Thymus (tissue), 11 donors: ENCODE measurements at regions not wholly inside any gene's neighbourhood (a gene's known extent, or its start where the extent isn't known, plus 50 kb on each side); places are given as distances from the start of the nearest gene placed in this dataset.
"Not testable (repeated sequence)": the region's sequence is repeated elsewhere in the genome, so short reads cannot be mapped to it uniquely, and the experiment has no call there.

ENCODE experiments used
- DNase-seq, 9 donors: peaks; one replicate each; pipeline ENCODE4 v3.0.0-alpha.2; 2013; ENCODE audit warnings: low spot score in 9 of 9, low read depth in 6 of 9, missing footprints in 1 of 9
- H3K27ac ChIP-seq, 2 donors: one replicate each; pipeline ENCODE4 v1.5.1; 2013; ENCODE audit warnings: control low read depth in 1 of 2, low read depth in 1 of 2, low read length in 1 of 2, mild to moderate bottlenecking in 1 of 2, moderate library complexity in 1 of 2
- H3K27me3 ChIP-seq, 2 donors: one replicate each; pipeline ENCODE4 v1.5.1; 2013; ENCODE audit warnings: low read length in 1 of 2; ENCODE audit not compliant: control insufficient read depth in 2 of 2, insufficient read depth in 1 of 2
- H3K36me3 ChIP-seq, 2 donors: one replicate each; pipeline ENCODE4 v1.5.1; 2013; ENCODE audit warnings: low read length in 1 of 2, mild to moderate bottlenecking in 1 of 2, moderate library complexity in 1 of 2; ENCODE audit not compliant: control insufficient read depth in 2 of 2, insufficient read depth in 2 of 2
- H3K4me1 ChIP-seq, 2 donors: one replicate each; pipeline ENCODE4 v1.5.1; 2013; ENCODE audit warnings: low read length in 2 of 2; ENCODE audit not compliant: control insufficient read depth in 2 of 2, insufficient read depth in 2 of 2
- H3K4me3 ChIP-seq, 2 donors: one replicate each; pipeline ENCODE4 v1.5.1; 2013; ENCODE audit warnings: low read length in 2 of 2, control low read depth in 1 of 2, mild to moderate bottlenecking in 1 of 2
- H3K9me3 ChIP-seq, 2 donors: one replicate each; pipeline ENCODE4 v1.5.1; 2013; ENCODE audit warnings: low read length in 1 of 2, mild to moderate bottlenecking in 1 of 2; ENCODE audit not compliant: control insufficient read depth in 2 of 2, insufficient read depth in 1 of 2
- WGBS: extraction: QIAGEN DNeasy Blood & Tissue Kit; methylation state at CpG from one replicate; pipeline ENCODE4 v1.1.7; 2013; 5-methylcytosine and 5-hydroxymethylcytosine counted together
- donor health status: healthy.

DNA sequence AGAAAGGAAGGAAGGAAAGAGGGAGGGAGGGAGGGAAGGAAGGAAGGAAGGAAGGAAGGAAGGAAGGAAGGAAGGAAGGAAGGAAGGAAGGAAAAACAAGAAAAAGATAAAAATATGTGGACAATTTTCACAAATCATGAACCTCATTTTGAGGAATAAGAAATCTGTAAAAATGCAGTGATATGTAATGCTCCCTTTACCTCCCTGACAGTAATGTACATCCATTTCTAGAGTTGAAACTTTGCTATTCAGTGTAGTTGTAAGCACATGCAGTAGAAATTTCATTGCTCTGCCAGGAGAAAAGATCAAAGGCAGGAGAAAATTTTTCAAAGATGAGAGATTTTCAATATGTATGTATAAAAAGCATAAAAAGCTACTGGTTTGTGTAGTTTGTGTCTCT lies 189.5 kb upstream of the MYO3A start:
- Histone ChIP-seq H3K36me3 (no peaks in the 10 kb centered on the region), H3K27ac (no peak overlapping the region), H3K27me3 (no peaks in the 10 kb centered on the region), H3K4me3 (no peak overlapping the region), H3K4me1 (no peaks in the 10 kb centered on the region), H3K9me3 (no peaks in the 10 kb centered on the region)
- DNase-seq, result no peak

DNA sequence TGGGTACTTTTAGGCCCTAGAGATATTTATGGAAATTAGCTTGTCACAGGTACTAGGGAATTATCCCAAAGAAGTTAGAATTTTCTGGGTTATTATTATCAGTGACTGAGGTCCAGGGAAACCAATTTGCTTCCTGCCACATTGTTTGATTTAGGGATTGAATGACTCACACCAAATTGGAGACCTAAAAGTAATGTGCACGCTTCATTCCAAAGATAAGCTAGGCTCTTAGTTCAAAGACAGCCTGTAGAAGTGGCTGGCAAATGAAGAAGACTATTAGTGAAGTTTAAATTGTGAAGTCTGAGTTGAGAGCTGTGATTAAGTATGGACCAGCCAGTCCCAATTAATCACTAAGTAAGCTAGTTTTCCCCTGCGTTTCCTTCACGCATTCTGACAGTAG lies 188.1 kb upstream of the MYO3A start:
- no peaks in the 10 kb centered on the region for H3K27me3 ChIP-seq
- H3K9me3 ChIP-seq, result no peaks in the 10 kb centered on the region
- no peak overlapping the region for H3K4me3 ChIP-seq
- no peaks in the 10 kb centered on the region for H3K4me1 ChIP-seq
- DNase-seq, result no peak
- H3K36me3 ChIP-seq, result no peaks in the 10 kb centered on the region
- WGBS, result 57% methylated on average over 3 of the region's 3 CpGs
- no peak overlapping the region for H3K27ac ChIP-seq

DNA sequence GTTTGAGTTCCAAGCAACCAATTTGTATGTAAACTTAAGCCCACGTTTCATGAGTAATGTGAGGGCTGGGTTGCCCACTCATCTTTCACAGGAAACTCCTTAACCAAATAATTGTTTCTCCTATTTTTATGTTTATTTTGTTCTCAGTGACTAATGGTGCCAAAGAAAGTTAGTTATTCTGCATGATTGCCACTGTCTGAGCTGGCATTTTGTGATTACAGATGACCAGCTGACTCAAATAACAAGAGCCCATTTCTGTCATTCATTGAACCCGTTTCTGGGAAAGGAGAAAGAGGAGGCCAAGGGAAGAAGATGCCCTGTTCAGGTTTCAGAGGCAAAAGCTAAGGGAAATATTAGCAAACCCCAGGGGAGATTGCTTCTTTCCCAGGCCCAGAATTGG lies 186.9 kb upstream of the MYO3A start:
- H3K36me3 ChIP-seq, result no peaks in the 10 kb centered on the region
- no peaks in the 10 kb centered on the region for H3K9me3 ChIP-seq
- H3K4me3 ChIP-seq, result no peak overlapping the region
- no peaks in the 10 kb centered on the region for H3K27me3 ChIP-seq
- H3K27ac ChIP-seq, result no peak overlapping the region
- H3K4me1 ChIP-seq, result no peaks in the 10 kb centered on the region
- 67% methylated on average over 2 of the region's 2 CpGs for WGBS
- DNase-seq, result no peak

DNA sequence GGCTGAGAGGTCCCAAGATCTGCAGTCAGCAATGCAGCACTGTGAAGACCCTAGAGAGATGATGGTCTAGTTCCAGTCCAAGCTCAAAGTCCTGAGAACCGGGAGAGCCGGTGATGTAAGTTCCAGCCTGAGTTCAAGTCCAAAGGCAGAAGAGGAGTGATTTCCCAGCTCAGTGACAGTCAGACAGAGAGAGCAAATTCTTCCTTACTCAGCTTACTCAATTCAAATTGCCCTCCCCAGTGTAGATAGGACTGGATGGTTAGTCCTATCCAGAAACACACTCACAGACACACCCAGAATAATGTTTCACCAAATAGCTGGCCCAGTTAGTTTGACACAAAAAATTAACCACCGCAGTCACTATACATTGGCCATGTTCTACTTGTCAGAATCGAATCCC lies 185.5 kb upstream of the MYO3A start:
- no peaks in the 10 kb centered on the region for H3K9me3 ChIP-seq
- H3K4me1 ChIP-seq, result no peaks in the 10 kb centered on the region
- WGBS, result 96% methylated on average over 4 of the region's 4 CpGs
- DNase-seq, result no peak
- H3K4me3 ChIP-seq, result no peak overlapping the region
- H3K27ac ChIP-seq, result no peak overlapping the region
- H3K27me3 ChIP-seq, result no peaks in the 10 kb centered on the region
- H3K36me3 ChIP-seq, result no peaks in the 10 kb centered on the region

DNA sequence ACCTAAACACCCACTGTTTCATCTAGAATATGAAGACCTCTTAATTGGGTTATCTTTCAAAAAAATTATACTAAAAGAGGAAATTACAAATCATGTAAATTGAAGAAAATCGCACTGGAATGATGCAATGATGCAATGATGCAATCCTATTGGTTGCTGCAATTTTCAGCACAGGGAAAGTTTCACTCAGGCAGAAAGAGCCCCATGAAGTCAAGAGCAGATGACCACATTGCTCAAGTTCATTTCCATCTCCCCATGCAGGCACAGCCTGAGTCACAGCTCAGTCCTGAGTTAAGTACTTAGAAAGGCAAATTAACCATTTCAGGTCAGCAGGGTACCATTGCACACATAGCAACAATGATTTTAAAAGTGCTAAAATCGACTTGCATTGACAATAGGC lies 180.3 kb upstream of the MYO3A start:
- H3K36me3 ChIP-seq, result no peaks in the 10 kb centered on the region
- H3K27ac ChIP-seq, result no peak overlapping the region
- H3K4me3 ChIP-seq, result no peak overlapping the region
- H3K9me3 ChIP-seq, result no peaks in the 10 kb centered on the region
- H3K27me3 ChIP-seq, result no peaks in the 10 kb centered on the region
- WGBS, result 84% methylated on average over 2 of the region's 2 CpGs
- H3K4me1 ChIP-seq, result no peaks in the 10 kb centered on the region
- no peak for DNase-seq

DNA sequence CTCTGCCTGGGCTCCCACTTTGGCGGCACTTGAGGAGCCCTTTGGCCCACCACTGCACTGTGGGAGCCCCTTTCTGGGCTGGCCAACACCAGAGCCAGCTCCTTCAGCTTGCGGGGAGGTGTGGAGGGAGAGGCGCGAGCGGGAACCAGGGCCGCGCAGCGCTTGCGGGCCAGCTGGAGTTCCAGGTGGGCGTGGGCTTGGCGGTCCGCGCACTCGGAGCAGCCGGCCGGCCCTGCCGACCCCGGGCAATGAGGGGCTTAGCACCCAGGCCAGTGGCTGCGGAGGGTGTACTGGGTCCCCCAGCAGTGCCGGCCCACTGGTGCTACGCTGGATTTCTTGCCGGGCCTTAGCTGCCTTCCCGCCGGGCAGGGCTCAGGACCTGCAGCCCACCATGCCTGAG lies 178.2 kb upstream of the MYO3A start:
- H3K27me3 ChIP-seq, DNase-seq: not testable (repeated sequence)
- 96% methylated on average over 24 of the region's 24 CpGs for WGBS

DNA sequence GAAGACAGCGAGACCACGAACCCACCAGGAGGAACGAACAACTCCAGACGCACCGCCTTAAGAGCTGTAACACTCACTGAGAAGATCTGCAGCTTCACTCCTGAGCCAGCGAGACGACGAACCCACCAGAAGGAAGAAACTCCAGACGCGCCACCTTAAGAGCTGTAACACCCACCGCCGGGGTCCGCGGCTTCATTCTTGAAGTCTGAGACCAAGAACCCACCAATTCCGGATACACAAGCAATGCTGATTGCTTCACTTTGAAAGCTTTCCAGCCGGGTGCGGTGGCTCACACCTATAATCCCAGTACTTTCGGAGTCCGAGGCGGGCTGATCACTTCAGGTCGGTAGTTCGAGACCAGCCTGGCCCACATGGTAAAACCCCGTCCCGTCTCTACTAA lies 177.2 kb upstream of the MYO3A start:
- 94% methylated on average over 24 of the region's 24 CpGs for WGBS
- Histone ChIP-seq H3K4me1 (no peaks in the 10 kb centered on the region), H3K27ac (no peak overlapping the region), H3K4me3 (no peak overlapping the region), H3K27me3 (no peaks in the 10 kb centered on the region), H3K36me3 (no peaks in the 10 kb centered on the region), H3K9me3 (no peaks in the 10 kb centered on the region)
- no peak for DNase-seq

More for the DNA sequence above, 178.2 kb upstream of the MYO3A start:
- H3K9me3 ChIP-seq, H3K36me3 ChIP-seq, H3K4me1 ChIP-seq, H3K27ac ChIP-seq, H3K4me3 ChIP-seq: not testable (repeated sequence)

DNA sequence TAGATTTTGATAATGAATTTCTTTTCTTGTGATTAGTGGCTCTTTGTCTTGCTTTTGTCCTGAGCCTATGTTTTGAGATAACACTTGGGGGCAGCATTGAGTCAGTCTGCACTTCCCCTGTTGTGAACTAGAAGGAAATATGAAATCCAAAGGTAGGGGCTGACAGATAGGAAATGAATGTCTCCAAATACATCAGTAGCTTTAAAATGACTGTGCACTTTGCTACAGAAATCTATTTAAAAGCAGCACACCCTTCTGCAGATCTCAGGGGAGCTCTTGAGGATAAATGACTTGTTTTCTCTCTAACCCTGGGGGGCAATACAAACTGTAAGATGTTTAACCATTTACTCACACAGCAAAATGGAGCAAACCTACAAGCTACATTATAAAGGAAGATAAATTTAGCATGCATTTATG lies 176.0 kb upstream of the MYO3A start:
- peak in 6 of 9 donors; percentile 9 to 47 (median 28) for DNase-seq

DNA sequence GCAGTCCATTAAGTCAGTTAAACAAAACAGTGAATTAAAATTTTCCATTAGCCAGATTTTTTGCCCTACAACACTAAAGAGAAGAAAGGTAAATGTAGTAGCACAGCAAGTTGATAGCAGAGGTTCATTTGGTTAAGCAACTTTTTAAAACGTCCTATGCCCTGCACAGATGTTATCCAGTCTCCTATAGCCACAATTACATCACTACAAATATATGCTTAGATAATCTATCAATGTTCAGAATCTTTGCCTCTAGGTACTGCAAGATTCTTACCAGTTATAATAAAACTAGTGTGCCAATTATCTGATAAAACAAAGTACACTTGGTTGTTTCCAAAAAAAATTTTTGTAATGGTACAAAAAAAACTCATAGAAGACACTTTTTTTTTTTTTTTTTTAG lies 175.5 kb upstream of the MYO3A start:
- no peaks in the 10 kb centered on the region for H3K9me3 ChIP-seq
- H3K4me1 ChIP-seq, result no peaks in the 10 kb centered on the region
- WGBS, result 70% methylated on average over 1 of the region's 1 CpG

More for the DNA sequence above, 176.0 kb upstream of the MYO3A start:
- no peaks in the 10 kb centered on the region for H3K9me3 ChIP-seq
- no peak overlapping the region for H3K4me3 ChIP-seq
- no peaks in the 10 kb centered on the region for H3K27me3 ChIP-seq
- H3K4me1 ChIP-seq, result no peaks in the 10 kb centered on the region
- H3K36me3 ChIP-seq, result no peaks in the 10 kb centered on the region
- no peak overlapping the region for H3K27ac ChIP-seq

DNA sequence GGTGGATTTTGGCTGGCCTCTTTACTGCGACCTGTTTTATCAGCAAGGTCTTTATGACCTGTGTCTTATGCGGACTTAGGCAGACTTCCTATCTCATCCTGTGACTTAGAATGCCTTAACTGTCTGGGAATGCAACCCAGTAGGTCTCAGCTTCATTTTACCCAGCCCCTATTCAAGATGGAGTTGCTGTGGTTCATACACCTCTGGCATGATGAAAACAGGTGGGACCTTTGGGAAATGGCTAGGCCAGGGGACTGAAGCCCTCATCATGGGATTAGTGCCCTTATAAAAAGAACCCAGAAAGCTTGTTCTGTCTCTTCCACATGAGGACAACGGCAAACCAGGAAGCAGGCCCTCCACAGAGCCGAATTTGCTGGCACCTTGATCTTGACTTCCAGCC lies 172.1 kb upstream of the MYO3A start:
- Histone ChIP-seq H3K27ac (no peak overlapping the region), H3K36me3 (no peaks in the 10 kb centered on the region), H3K9me3 (no peaks in the 10 kb centered on the region), H3K4me3 (no peak overlapping the region), H3K4me1 (no peaks in the 10 kb centered on the region), H3K27me3 (peaks cover 0 to 2% of the 10 kb centered on the region in 2 donors)
- DNase-seq, result no peak
- 94% methylated on average over 4 of the region's 4 CpGs for WGBS

More for the DNA sequence above, 175.5 kb upstream of the MYO3A start:
- H3K27me3 ChIP-seq, result no peaks in the 10 kb centered on the region
- no peak overlapping the region for H3K4me3 ChIP-seq
- no peak for DNase-seq
- H3K36me3 ChIP-seq, result no peaks in the 10 kb centered on the region
- no peak overlapping the region for H3K27ac ChIP-seq
